ENCODE measurements at regions not wholly inside any gene's neighbourhood (a gene's known extent, or its start where the extent isn't known, plus 50 kb on each side); places are given as distances from the start of the nearest gene placed in this dataset.
"Not testable (repeated sequence)": the region's sequence is repeated elsewhere in the genome, so short reads cannot be mapped to it uniquely, and the experiment has no call there.

DNA sequence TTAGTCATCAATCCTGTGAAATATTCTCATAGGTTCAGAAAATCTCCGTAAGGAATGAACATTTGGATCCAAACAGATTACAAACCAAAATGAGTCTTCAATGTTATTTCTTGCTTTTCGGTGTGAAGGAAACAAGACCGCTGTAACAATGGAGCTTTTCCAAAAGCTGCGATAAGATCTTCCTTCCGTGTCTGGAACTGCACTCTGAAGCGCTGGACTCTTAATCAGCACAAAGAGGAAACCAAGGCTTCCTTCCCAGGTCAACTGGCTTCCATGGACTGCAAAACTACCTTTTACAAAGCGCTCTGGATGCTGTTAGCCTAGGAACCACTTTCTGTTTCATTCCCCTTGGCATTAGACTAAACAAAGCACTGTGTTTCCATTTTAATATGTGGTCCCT is 137.9 kb upstream of the BASP1 start:
- Mint-ChIP-seq H3K36me3 (no peaks in the 10 kb centered on the region), H3K4me3 (no peak overlapping the region), H3K27me3 (ENCODE audit: low read depth) (no peaks in the 10 kb centered on the region), H3K27ac (no peak overlapping the region), H3K4me1 (peaks cover 24% of the 10 kb centered on the region), H3K9me3 (no peaks in the 10 kb centered on the region)
- DNase-seq (ENCODE audit: low spot score in 2 of 2, unreplicated experiment in 2 of 2), result no peak
- TF ChIP-seq, protein P1, sequence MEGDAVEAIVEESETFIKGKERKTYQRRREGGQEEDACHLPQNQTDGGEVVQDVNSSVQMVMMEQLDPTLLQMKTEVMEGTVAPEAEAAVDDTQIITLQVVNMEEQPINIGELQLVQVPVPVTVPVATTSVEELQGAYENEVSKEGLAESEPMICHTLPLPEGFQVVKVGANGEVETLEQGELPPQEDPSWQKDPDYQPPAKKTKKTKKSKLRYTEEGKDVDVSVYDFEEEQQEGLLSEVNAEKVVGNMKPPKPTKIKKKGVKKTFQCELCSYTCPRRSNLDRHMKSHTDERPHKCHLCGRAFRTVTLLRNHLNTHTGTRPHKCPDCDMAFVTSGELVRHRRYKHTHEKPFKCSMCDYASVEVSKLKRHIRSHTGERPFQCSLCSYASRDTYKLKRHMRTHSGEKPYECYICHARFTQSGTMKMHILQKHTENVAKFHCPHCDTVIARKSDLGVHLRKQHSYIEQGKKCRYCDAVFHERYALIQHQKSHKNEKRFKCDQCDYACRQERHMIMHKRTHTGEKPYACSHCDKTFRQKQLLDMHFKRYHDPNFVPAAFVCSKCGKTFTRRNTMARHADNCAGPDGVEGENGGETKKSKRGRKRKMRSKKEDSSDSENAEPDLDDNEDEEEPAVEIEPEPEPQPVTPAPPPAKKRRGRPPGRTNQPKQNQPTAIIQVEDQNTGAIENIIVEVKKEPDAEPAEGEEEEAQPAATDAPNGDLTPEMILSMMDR (IDR thresholded peaks at IDR 0.05; ENCODE audit: unreplicated experiment), result no peak

DNA sequence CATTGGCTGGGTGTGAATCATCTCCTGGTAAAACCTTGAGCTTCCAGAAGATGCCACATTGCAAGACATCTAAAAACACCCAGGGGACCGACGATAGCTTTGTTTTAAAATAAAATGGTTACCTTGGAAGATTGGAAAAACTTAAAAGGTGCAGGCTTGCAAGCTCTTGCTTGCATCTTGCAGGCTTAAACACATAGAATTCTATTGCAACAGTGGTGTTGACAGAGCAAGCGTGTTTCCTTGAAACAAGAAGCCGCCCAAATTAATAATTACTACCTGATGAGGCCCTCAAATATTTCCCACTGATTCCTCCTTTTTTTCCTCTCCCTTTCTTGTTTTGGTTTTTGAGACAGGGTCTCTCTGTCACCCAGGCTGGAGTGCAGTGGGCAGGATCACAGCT is 137.1 kb upstream of the BASP1 start:
- Mint-ChIP-seq H3K4me1 (peaks cover 18% of the 10 kb centered on the region), H3K9me3 (no peaks in the 10 kb centered on the region), H3K27ac (no peak overlapping the region), H3K27me3 (ENCODE audit: low read depth) (no peaks in the 10 kb centered on the region), H3K36me3 (no peaks in the 10 kb centered on the region), H3K4me3 (no peak overlapping the region)
- TF ChIP-seq, protein P1 (IDR thresholded peaks at IDR 0.05; ENCODE audit: unreplicated experiment), result no peak
- no peak for DNase-seq (ENCODE audit: low spot score in 2 of 2, unreplicated experiment in 2 of 2)

DNA sequence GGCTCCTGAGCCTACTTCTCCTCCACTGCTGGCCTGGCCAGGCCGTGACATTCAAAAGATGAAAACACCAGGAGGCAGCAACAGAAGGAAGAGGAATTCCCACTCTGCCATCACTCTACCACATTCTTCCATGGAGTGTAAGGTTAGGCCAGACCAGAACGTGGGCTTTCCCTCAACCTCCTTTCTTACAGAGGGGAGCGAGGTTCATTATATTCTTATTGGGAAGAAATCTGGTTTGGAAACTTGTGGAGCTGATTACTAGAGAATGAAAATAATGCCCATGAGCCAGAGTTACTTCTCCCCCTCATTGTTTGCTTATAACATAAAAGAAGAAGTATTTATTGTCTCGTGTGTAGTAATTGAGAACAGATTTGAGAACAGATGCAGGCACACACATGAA is 136.3 kb upstream of the BASP1 start:
- DNase-seq (ENCODE audit: low spot score in 2 of 2, unreplicated experiment in 2 of 2), result no peak
- Mint-ChIP-seq H3K27ac (peak overlapping the region; percentile 79), H3K4me1 (peaks cover 15% of the 10 kb centered on the region), H3K36me3 (no peaks in the 10 kb centered on the region), H3K27me3 (ENCODE audit: low read depth) (no peaks in the 10 kb centered on the region), H3K9me3 (no peaks in the 10 kb centered on the region), H3K4me3 (no peak overlapping the region)
- TF ChIP-seq, protein P1 (IDR thresholded peaks at IDR 0.05; ENCODE audit: unreplicated experiment), result no peak

DNA sequence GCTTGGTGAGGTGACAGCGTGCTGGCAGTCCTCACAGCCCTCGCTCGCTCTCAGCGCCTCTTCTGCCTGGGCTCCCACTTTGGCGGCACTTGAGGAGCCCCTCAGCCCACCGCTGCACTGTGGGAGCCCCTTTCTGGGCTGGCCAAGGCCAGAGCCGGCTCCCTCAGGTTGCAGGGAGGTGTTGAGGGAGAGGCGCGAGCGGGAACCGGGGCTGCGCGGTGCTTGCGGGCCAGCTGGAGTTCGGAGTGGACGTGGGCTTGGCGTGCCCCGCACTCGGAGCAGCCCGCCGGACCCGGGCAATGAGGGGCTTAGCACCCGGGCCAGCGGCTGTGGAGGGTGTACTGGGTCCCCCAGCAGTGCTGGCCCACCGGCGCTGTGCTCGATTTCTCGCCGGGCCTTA is 134.2 kb upstream of the BASP1 start:
- H3K36me3 Mint-ChIP-seq; H3K4me1 Mint-ChIP-seq; H3K9me3 Mint-ChIP-seq; H3K4me3 Mint-ChIP-seq; H3K27me3 Mint-ChIP-seq (ENCODE audit: low read depth); H3K27ac Mint-ChIP-seq; DNase-seq (ENCODE audit: low spot score in 2 of 2, unreplicated experiment in 2 of 2): not testable (repeated sequence)

DNA sequence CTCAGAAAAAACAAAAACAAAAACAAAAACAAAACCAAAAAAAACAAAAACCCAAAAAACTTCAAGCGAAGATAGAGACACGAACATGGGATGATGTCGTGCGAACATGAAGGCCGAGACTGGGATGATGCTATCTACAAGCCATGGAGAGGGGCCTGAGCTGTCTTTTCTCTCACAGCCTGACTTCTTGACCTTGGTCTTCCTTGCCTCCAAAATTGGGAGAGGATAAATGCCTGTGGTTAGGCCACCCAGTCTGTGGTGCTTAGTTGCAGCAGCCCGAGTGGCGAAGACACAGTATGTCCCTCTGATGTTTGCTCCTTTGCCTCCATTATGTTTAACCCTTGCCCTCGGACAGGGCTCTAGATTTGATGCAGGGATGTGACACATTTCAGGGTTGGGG is 130.4 kb upstream of the BASP1 start:
- no peaks in the 10 kb centered on the region for H3K4me1 Mint-ChIP-seq
- no peak overlapping the region for H3K27ac Mint-ChIP-seq
- no peak overlapping the region for H3K4me3 Mint-ChIP-seq
- no peaks in the 10 kb centered on the region for H3K36me3 Mint-ChIP-seq
- TF ChIP-seq, protein P1 (IDR thresholded peaks at IDR 0.05; ENCODE audit: unreplicated experiment), result no peak
- DNase-seq (ENCODE audit: low spot score in 2 of 2, unreplicated experiment in 2 of 2), result no peak
- no peaks in the 10 kb centered on the region for H3K9me3 Mint-ChIP-seq
- H3K27me3 Mint-ChIP-seq (ENCODE audit: low read depth), result no peaks in the 10 kb centered on the region

DNA sequence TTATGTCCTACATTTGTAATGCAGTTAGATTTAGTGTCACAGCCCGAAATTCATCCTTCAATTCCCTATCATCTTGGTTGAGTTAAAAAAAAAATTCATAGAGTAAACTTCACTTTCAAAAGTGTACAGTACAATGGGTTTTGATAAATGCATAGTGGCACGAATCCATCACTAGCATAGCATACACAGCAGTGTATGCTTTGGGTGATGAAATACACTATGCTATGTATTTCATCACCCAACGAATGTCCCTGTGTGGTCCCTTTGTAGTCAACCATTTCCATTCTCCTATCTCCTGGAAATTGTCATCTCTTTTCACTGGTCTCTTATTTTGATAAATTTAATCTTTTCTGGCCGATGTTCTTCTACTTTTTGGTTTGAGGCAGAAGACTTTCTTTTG is 129.4 kb upstream of the BASP1 start:
- Mint-ChIP-seq H3K4me1 (no peaks in the 10 kb centered on the region), H3K27me3 (ENCODE audit: low read depth) (no peaks in the 10 kb centered on the region), H3K27ac (no peak overlapping the region), H3K4me3 (no peak overlapping the region), H3K36me3 (no peaks in the 10 kb centered on the region), H3K9me3 (no peaks in the 10 kb centered on the region)
- DNase-seq (ENCODE audit: low spot score in 2 of 2, unreplicated experiment in 2 of 2), result no peak
- TF ChIP-seq, protein P1 (IDR thresholded peaks at IDR 0.05; ENCODE audit: unreplicated experiment), result no peak

Measured in mesothelial cell of epicardium (in vitro differentiated cells).